Neural cell (in vitro differentiated cells): ENCODE measurements at regions not wholly inside any gene's neighbourhood (a gene's known extent, or its start where the extent isn't known, plus 50 kb on each side); places are given as distances from the start of the nearest gene placed in this dataset.

Experiments
- H2AFZ ChIP-seq: fragments of 200-600, 300-800 bp; sonication (generic), shearing (Covaris generic); 2 replicates; pipeline ENCODE4 v1.6.0; 2014; ENCODE audit warnings: low read depth, mild to moderate bottlenecking, antibody characterized with exemption, low read length, moderate library complexity
- H3F3A ChIP-seq: fragments of 200-600 bp; shearing (Covaris generic); 2 replicates; pipeline ENCODE4 v1.6.1; 2016; ENCODE audit warnings: mild to moderate bottlenecking, moderate library complexity, mixed read lengths, antibody characterized with exemption, low read length; ENCODE audit not compliant: insufficient read depth, poor library complexity, severe bottlenecking
- H3K27ac ChIP-seq: fragments of 200-600, 300-800 bp; sonication (generic), shearing (Covaris generic); 2 replicates; pipeline ENCODE4 v1.5.1; 2014; ENCODE audit warnings: mild to moderate bottlenecking, low read length, moderate library complexity
- H3K27me3 ChIP-seq: fragments of 300-800, 200-600 bp; sonication (generic), shearing (Covaris generic); 2 replicates; pipeline ENCODE4 v1.6.0; 2014; ENCODE audit warnings: mild to moderate bottlenecking, low read depth, low read length, moderate library complexity; ENCODE audit not compliant: insufficient read depth
- H3K36me3 ChIP-seq: fragments of 300-800, 200-600 bp; sonication (generic), shearing (Covaris generic); 2 replicates; pipeline ENCODE4 v1.5.1; 2014; ENCODE audit warnings: mild to moderate bottlenecking, antibody characterized with exemption, low read length, moderate library complexity; ENCODE audit not compliant: insufficient read depth
- H3K4me2 ChIP-seq: fragments of 300-800, 200-600 bp; sonication (generic), shearing (Covaris generic); 2 replicates; pipeline ENCODE4 v1.6.0; 2014; ENCODE audit warnings: mild to moderate bottlenecking, low read length
- H3K4me3 ChIP-seq: fragments of 300-800, 200-600 bp; sonication (generic), shearing (Covaris generic); 2 replicates; pipeline ENCODE4 v1.5.1; 2014; ENCODE audit warnings: mild to moderate bottlenecking, low read length, moderate library complexity
- H3K79me2 ChIP-seq: fragments of 200-600 bp; shearing (Covaris generic); replicated peaks from 2 replicates; pipeline ENCODE4 v1.6.0; 2014; ENCODE audit warnings: mild to moderate bottlenecking, low read length, moderate library complexity; ENCODE audit not compliant: insufficient read depth
- H3K9ac ChIP-seq: fragments of 300-800, 200-600 bp; sonication (generic), shearing (Covaris generic); 2 replicates; pipeline ENCODE4 v1.6.1; 2016; ENCODE audit warnings: mild to moderate bottlenecking, low read length, mixed read lengths
- H3K9me2 ChIP-seq: fragments of 200-600 bp; shearing (Covaris generic); 2 replicates; pipeline ENCODE4 v1.6.1; 2016; ENCODE audit warnings: mild to moderate bottlenecking, low read length, mixed read lengths; ENCODE audit not compliant: insufficient read depth
- H3K9me3 ChIP-seq: fragments of 200-600, 300-800 bp; sonication (generic), shearing (Covaris generic); 2 replicates; pipeline ENCODE4 v1.6.1; 2016; ENCODE audit warnings: mild to moderate bottlenecking, mixed run types, low read length, moderate library complexity, mixed read lengths
- H4K20me1 ChIP-seq: fragments of 200-600 bp; shearing (Covaris generic); 2 replicates; pipeline ENCODE4 v1.6.1; 2016; ENCODE audit warnings: mild to moderate bottlenecking, mixed run types; ENCODE audit not compliant: insufficient read depth
- EP300 ChIP-seq: fragments of 450-650 bp; conservative IDR thresholded peaks from 2 replicates; pipeline ENCODE4 v1.6.1; 2014; ENCODE audit warnings: antibody characterized with exemption, mild to moderate bottlenecking, moderate library complexity; ENCODE audit not compliant: poor library complexity, severe bottlenecking
- EZH2 ChIP-seq: fragments of 200-600, 300-800 bp; shearing (Covaris generic), sonication (generic); IDR thresholded peaks from 2 replicates; pipeline ENCODE4 v1.6.1; 2014; ENCODE audit warnings: antibody characterized with exemption, low read length, borderline replicate concordance, mild to moderate bottlenecking; ENCODE audit not compliant: insufficient read depth, poor library complexity, severe bottlenecking
- MXI1 ChIP-seq: fragments of 450-650 bp; conservative IDR thresholded peaks from 2 replicates; pipeline ENCODE4 v1.6.1; 2014; ENCODE audit warnings: antibody characterized with exemption, mild to moderate bottlenecking; ENCODE audit not compliant: poor library complexity, severe bottlenecking
- POLR2AphosphoS5 ChIP-seq: IDR thresholded peaks from 2 replicates; pipeline ENCODE4 v1.6.1; 2012
- RAD21 ChIP-seq: fragments of 450-650 bp; conservative IDR thresholded peaks from 2 replicates; pipeline ENCODE4 v1.6.1; 2014; ENCODE audit warnings: antibody characterized with exemption, mild to moderate bottlenecking, moderate library complexity
- SMC3 ChIP-seq: fragments of 450-650 bp; conservative IDR thresholded peaks from 2 replicates; pipeline ENCODE4 v1.6.1; 2014; ENCODE audit warnings: antibody characterized with exemption, mild to moderate bottlenecking, moderate library complexity; ENCODE audit not compliant: poor library complexity
- TAF1 ChIP-seq: IDR thresholded peaks from 2 replicates; pipeline ENCODE4 v1.6.1; 2012; ENCODE audit warnings: low read depth
- TF ChIP-seq, protein P1 (sequence below): IDR thresholded peaks from 2 replicates; pipeline ENCODE4 v1.6.1; 2012; ENCODE audit warnings: borderline replicate concordance
- TF ChIP-seq, protein P2 (sequence below): fragments of 450-650 bp; IDR thresholded peaks from 2 replicates; pipeline ENCODE4 v1.5.1; 2014; ENCODE audit warnings: antibody characterized with exemption, mild to moderate bottlenecking, moderate library complexity; ENCODE audit not compliant: poor library complexity, severe bottlenecking

DNA sequence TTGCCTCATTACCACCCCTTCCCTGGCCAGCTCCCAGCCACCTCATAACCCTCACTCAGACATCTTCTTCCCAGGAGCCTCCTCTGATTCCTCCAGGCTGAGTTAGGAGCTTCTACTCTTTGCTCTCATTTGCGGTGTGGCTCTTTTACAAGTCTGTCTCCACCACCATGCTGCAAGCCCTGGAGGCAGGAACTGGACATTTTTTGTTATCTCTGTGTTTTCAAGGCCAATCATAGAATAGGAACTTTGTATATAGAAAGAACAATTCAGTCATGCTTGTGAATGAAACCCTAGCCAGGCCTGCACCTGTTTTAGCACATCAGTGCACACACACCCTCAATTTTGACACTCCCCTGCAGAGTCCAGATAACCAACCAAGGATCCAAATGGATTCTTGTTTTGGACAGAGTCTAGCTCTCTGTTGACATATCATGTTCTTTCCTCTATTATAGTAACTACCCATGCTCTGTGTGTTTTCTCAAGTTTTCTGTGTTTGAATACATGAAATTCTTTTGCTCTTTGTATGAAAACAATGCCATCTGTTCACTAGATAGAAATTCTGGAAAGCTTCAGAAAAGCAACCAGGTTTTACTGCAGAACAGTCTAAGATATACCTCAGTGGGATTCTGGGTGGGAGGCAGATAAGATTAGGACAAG is 60.9 kb upstream of the ZNF648 start:
- no peak overlapping the region for H3K27ac ChIP-seq
- no peak for TF ChIP-seq TAF1
- no peak for TF ChIP-seq SMC3
- TF ChIP-seq RAD21: no peak
- TF ChIP-seq, protein P1, sequence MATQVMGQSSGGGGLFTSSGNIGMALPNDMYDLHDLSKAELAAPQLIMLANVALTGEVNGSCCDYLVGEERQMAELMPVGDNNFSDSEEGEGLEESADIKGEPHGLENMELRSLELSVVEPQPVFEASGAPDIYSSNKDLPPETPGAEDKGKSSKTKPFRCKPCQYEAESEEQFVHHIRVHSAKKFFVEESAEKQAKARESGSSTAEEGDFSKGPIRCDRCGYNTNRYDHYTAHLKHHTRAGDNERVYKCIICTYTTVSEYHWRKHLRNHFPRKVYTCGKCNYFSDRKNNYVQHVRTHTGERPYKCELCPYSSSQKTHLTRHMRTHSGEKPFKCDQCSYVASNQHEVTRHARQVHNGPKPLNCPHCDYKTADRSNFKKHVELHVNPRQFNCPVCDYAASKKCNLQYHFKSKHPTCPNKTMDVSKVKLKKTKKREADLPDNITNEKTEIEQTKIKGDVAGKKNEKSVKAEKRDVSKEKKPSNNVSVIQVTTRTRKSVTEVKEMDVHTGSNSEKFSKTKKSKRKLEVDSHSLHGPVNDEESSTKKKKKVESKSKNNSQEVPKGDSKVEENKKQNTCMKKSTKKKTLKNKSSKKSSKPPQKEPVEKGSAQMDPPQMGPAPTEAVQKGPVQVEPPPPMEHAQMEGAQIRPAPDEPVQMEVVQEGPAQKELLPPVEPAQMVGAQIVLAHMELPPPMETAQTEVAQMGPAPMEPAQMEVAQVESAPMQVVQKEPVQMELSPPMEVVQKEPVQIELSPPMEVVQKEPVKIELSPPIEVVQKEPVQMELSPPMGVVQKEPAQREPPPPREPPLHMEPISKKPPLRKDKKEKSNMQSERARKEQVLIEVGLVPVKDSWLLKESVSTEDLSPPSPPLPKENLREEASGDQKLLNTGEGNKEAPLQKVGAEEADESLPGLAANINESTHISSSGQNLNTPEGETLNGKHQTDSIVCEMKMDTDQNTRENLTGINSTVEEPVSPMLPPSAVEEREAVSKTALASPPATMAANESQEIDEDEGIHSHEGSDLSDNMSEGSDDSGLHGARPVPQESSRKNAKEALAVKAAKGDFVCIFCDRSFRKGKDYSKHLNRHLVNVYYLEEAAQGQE: no peak
- no peak for TF ChIP-seq EP300
- TF ChIP-seq, protein P2, sequence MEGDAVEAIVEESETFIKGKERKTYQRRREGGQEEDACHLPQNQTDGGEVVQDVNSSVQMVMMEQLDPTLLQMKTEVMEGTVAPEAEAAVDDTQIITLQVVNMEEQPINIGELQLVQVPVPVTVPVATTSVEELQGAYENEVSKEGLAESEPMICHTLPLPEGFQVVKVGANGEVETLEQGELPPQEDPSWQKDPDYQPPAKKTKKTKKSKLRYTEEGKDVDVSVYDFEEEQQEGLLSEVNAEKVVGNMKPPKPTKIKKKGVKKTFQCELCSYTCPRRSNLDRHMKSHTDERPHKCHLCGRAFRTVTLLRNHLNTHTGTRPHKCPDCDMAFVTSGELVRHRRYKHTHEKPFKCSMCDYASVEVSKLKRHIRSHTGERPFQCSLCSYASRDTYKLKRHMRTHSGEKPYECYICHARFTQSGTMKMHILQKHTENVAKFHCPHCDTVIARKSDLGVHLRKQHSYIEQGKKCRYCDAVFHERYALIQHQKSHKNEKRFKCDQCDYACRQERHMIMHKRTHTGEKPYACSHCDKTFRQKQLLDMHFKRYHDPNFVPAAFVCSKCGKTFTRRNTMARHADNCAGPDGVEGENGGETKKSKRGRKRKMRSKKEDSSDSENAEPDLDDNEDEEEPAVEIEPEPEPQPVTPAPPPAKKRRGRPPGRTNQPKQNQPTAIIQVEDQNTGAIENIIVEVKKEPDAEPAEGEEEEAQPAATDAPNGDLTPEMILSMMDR: no peak
- TF ChIP-seq EZH2: no peak
- no peak for TF ChIP-seq POLR2AphosphoS5
- TF ChIP-seq MXI1: no peak

DNA sequence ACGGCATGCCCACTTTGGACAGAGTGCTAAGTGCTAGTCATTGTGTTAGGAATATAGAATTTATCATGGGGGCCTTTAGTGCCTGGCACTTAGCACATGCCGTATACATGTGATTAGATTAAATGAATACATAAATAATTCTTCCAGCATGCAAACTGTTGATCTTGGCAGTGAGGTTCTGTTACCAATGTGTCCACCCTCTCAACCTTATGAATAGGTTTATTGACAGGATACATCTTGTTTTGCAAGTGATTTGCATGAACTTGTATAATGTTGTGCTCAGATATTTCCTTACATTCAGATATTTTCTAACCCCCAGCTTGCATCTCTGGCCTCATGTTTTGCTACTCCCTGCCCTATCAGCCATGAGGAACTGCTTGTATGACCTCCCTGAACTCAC is 60.3 kb upstream of the ZNF648 start:
- Histone ChIP-seq H3K27ac (no peak overlapping the region), H3K9ac (no peak overlapping the region), H3K27me3 (no peaks in the 10 kb centered on the region), H3K79me2 (no peaks in the 10 kb centered on the region), H3K36me3 (no peaks in the 10 kb centered on the region), H3K4me2 (no peak overlapping the region), H3K9me3 (no peaks in the 10 kb centered on the region), H3K4me3 (no peak overlapping the region), H3F3A (no peaks in the 10 kb centered on the region), H4K20me1 (no peaks in the 10 kb centered on the region), H2AFZ (no peak overlapping the region), H3K9me2 (no peaks in the 10 kb centered on the region)
- TF ChIP-seq MXI1 (no peak), TAF1 (no peak), SMC3 (no peak), EP300 (no peak), EZH2 (no peak), POLR2AphosphoS5 (no peak), RAD21 (no peak)
- TF ChIP-seq, protein P1: no peak
- TF ChIP-seq, protein P2: no peak

More for the DNA sequence above, 60.9 kb upstream of the ZNF648 start:
- no peaks in the 10 kb centered on the region for H4K20me1 ChIP-seq
- no peaks in the 10 kb centered on the region for H3F3A ChIP-seq
- H2AFZ ChIP-seq: no peak overlapping the region
- no peaks in the 10 kb centered on the region for H3K79me2 ChIP-seq
- no peak overlapping the region for H3K4me3 ChIP-seq
- H3K9me2 ChIP-seq: no peaks in the 10 kb centered on the region
- H3K9me3 ChIP-seq: no peaks in the 10 kb centered on the region
- no peaks in the 10 kb centered on the region for H3K27me3 ChIP-seq
- no peak overlapping the region for H3K4me2 ChIP-seq
- no peaks in the 10 kb centered on the region for H3K36me3 ChIP-seq
- H3K9ac ChIP-seq: no peak overlapping the region
